Lung (tissue), 11 donors: ENCODE measurements at regions not wholly inside any gene's neighbourhood (a gene's known extent, or its start where the extent isn't known, plus 50 kb on each side); places are given as distances from the start of the nearest gene placed in this dataset.
A peak's percentile ranks its signal among the peaks of the same experiment; 100 is the strongest.

Experiments
- ATAC-seq: fragments of 200-7000 bp; cut with Tn5 transposase; one replicate; pipeline ENCODE4 v1.9.1; 2020; ENCODE audit warnings: moderate number of reproducible peaks; ENCODE audit not compliant: insufficient read depth, low FRiP score
- DNase-seq, 3 donors: peaks; one replicate each; pipeline ENCODE4 v3.0.0-alpha.2; 2013 to 2017
- H3K27ac ChIP-seq, 2 donors: one replicate each; pipeline ENCODE4 v1.5.1; 2013; ENCODE audit warnings: mild to moderate bottlenecking in 2 of 2, moderate library complexity in 2 of 2, control low read depth in 1 of 2, inconsistent platforms in 1 of 2, low read depth in 1 of 2, low read length in 1 of 2
- H3K27me3 ChIP-seq, 3 donors: one replicate each; pipeline ENCODE4 v1.5.1; 2013; ENCODE audit warnings: low read length in 2 of 3; ENCODE audit not compliant: control insufficient read depth in 3 of 3, insufficient read depth in 3 of 3
- H3K36me3 ChIP-seq, 4 donors: one replicate each; pipeline ENCODE4 v1.5.1; 2013; ENCODE audit warnings: low read length in 4 of 4, mild to moderate bottlenecking in 1 of 4, moderate library complexity in 1 of 4; ENCODE audit not compliant: control insufficient read depth in 4 of 4, insufficient read depth in 4 of 4
- H3K4me1 ChIP-seq, 5 donors: one replicate each; pipeline ENCODE4 v1.5.1; 2013; ENCODE audit warnings: low read length in 5 of 5, mild to moderate bottlenecking in 2 of 5, moderate library complexity in 1 of 5; ENCODE audit not compliant: control insufficient read depth in 5 of 5, insufficient read depth in 5 of 5
- H3K4me3 ChIP-seq: one replicate; pipeline ENCODE4 v1.5.1; 2013; ENCODE audit warnings: mild to moderate bottlenecking, control low read depth, moderate library complexity
- H3K9ac ChIP-seq, 2 donors: one replicate each; pipeline ENCODE4 v1.5.1; 2013; ENCODE audit warnings: low read length in 2 of 2, control low read depth in 1 of 2; ENCODE audit not compliant: insufficient read depth in 1 of 2
- H3K9me3 ChIP-seq, 4 donors: one replicate each; pipeline ENCODE4 v1.5.1; 2013; ENCODE audit warnings: low read length in 3 of 4, mild to moderate bottlenecking in 1 of 4, moderate library complexity in 1 of 4; ENCODE audit not compliant: control insufficient read depth in 4 of 4, insufficient read depth in 3 of 4
- WGBS, 2 donors: extraction: QIAGEN DNeasy Blood & Tissue Kit; methylation state at CpG; one replicate each; pipeline ENCODE4 v1.1.7; 2013; 5-methylcytosine and 5-hydroxymethylcytosine counted together
- TF ChIP-seq, protein P1 (sequence below): IDR thresholded peaks from 2 replicates; pipeline ENCODE4 v1.5.1; 2012; ENCODE audit warnings: mild to moderate bottlenecking; ENCODE audit errors: control extremely low read depth, extremely low read depth
- donor health status: control.
- donor health status: control.
- donor health status: Bipolar disorder and iron deficiency.
- donor health status: healthy.
- donor health status: DM: yes; HTN: yes; CAD: no.

DNA sequence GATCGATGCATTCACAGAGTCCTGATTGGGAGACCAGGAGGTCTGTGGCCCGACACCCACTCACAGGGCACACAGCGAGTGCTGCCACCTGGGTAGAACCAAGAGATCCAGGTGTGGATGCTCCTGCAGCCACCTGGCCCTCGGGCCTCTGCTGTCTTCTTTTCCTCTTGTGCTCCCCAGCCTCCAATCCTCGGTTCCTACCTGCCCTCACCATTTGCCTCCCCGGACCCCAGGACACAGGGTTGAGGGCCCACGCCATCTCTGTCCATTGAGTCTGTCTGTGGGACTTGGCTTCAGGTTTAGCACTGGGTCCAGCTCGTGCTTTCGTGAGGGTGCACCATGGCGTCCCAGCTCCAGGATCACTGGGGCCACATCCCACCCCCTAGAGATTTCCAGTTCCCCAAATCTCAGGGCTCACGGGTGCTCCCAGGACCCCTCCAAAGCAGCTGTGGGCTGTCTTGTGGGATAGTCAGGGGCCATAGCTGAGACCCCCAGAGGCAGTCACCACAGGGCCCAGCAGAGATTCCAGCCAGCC is 591.1 kb downstream of the BRD1 start:
- Histone ChIP-seq H3K4me3 (no peak overlapping the region), H3K4me1 (no peaks in the 10 kb centered on the region), H3K27ac (no peak overlapping the region), H3K36me3 (no peaks in the 10 kb centered on the region), H3K9ac (no peak overlapping the region), H3K9me3 (no peaks in the 10 kb centered on the region), H3K27me3 (no peaks in the 10 kb centered on the region)
- TF ChIP-seq, protein P1, sequence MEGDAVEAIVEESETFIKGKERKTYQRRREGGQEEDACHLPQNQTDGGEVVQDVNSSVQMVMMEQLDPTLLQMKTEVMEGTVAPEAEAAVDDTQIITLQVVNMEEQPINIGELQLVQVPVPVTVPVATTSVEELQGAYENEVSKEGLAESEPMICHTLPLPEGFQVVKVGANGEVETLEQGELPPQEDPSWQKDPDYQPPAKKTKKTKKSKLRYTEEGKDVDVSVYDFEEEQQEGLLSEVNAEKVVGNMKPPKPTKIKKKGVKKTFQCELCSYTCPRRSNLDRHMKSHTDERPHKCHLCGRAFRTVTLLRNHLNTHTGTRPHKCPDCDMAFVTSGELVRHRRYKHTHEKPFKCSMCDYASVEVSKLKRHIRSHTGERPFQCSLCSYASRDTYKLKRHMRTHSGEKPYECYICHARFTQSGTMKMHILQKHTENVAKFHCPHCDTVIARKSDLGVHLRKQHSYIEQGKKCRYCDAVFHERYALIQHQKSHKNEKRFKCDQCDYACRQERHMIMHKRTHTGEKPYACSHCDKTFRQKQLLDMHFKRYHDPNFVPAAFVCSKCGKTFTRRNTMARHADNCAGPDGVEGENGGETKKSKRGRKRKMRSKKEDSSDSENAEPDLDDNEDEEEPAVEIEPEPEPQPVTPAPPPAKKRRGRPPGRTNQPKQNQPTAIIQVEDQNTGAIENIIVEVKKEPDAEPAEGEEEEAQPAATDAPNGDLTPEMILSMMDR: no peak
- no peak for ATAC-seq
- DNase-seq: no peak
- WGBS, 2 donors: 89 to 91% methylated on average over 11 of the region's 11 CpGs

DNA sequence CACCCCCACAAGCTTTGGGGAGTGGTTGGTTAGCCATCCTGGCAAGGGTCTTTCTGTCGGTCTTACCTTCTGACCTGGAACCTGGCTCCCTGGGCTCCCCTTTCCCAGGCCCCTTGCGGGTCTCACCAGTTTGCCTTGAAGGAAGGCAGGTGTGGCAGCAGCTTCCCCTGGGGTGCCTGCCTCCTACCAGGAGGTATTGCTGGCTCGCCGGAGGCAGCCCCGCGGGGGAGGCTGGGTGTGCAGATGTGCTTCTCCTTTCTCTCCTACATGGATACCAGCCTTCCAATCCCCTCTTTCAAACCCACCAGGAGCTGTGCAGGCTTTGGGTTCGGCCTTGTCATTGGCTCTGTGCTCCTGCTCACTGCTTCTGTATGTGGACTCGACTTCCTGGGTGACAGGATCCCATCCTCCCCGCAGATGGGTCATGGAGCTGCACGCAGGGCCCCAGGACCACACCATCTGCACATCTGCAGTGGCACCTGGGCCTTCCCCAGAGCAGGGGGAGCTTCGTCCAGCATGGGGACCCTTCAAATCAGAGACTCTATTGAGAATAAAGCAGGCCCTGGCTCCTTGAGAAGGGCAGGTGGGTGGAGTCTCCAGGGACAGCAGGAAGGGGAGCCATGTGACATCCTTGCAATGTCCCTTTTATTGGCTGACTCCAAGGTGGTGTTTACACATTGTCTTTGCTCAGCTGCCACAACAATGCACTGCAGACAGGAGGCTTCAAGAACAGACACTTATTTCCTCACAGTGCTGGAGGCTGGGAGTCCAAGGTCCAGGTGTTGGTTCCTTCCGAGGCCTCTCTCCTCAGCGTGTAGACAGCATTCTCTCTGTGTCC is 592.0 kb downstream of the BRD1 start:
- WGBS, 2 donors: 58 to 76% methylated on average over 13 of the region's 13 CpGs
- Histone ChIP-seq H3K36me3 (no peaks in the 10 kb centered on the region), H3K27me3 (no peaks in the 10 kb centered on the region), H3K9ac (no peak overlapping the region), H3K4me1 (no peaks in the 10 kb centered on the region), H3K4me3 (no peak overlapping the region), H3K9me3 (no peaks in the 10 kb centered on the region), H3K27ac (no peak overlapping the region)
- TF ChIP-seq, protein P1: no peak
- no peak for ATAC-seq
- DNase-seq: peak in 1 of 3 donors; percentile 1

DNA sequence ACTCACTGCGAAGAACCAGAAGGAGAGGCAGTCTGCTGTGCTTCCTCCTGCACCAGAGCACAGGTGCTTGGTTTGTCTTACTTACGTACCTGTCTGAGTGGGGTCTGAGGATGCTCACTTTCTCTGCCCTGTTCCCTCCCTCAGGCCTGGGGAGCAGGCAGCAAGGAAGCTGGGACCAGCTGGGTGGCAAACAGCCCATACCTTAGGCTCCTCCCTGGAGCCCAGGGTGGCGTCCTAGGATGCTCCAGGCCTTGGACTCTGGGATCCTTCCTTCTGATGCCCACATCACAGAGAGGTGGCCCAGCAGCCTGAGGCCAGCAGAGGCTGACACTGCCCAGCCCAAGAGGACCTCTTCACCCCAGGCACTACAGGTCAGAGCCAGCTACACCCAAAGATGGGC is 593.2 kb downstream of the BRD1 start:
- Histone ChIP-seq H3K36me3 (no peaks in the 10 kb centered on the region), H3K4me1 (no peaks in the 10 kb centered on the region), H3K27ac (no peak overlapping the region), H3K9me3 (no peaks in the 10 kb centered on the region), H3K9ac (no peak overlapping the region), H3K4me3 (no peak overlapping the region), H3K27me3 (no peaks in the 10 kb centered on the region)
- TF ChIP-seq, protein P1: no peak
- ATAC-seq (no peak), DNase-seq (no peak)
- 83 to 94% methylated on average over 3 of the region's 3 CpGs for WGBS, 2 donors
